ENCODE measurements at regions not wholly inside any gene's neighbourhood (a gene's known extent, or its start where the extent isn't known, plus 50 kb on each side); places are given as distances from the start of the nearest gene placed in this dataset.
A peak's percentile ranks its signal among the peaks of the same experiment; 100 is the strongest.
"Not testable (repeated sequence)": the region's sequence is repeated elsewhere in the genome, so short reads cannot be mapped to it uniquely, and the experiment has no call there.

DNA sequence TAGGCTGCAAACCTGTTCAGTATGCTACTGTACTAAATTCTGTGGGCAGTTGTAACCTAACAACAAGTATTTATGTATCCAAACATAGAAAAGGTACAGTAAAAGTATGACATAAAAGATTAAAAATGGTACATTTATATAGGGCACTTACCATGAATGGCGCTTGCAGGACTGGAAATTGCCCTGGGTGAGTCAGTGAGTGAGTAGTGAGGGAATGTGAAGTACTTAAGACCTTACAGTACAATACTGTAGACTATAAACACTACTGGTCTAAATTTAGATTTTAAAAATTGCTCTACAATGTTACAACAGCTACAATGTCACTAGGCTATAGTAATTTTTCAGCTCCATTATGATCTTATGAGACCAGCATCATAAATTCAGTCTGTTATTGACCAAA lies 146.0 kb upstream of the GNAI1 start:
- DNase-seq (ENCODE audit: low spot score) (no peak), ATAC-seq (ENCODE audit: low FRiP score) (no peak)
- TF ChIP-seq, protein P1, sequence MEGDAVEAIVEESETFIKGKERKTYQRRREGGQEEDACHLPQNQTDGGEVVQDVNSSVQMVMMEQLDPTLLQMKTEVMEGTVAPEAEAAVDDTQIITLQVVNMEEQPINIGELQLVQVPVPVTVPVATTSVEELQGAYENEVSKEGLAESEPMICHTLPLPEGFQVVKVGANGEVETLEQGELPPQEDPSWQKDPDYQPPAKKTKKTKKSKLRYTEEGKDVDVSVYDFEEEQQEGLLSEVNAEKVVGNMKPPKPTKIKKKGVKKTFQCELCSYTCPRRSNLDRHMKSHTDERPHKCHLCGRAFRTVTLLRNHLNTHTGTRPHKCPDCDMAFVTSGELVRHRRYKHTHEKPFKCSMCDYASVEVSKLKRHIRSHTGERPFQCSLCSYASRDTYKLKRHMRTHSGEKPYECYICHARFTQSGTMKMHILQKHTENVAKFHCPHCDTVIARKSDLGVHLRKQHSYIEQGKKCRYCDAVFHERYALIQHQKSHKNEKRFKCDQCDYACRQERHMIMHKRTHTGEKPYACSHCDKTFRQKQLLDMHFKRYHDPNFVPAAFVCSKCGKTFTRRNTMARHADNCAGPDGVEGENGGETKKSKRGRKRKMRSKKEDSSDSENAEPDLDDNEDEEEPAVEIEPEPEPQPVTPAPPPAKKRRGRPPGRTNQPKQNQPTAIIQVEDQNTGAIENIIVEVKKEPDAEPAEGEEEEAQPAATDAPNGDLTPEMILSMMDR (IDR thresholded peaks at IDR 0.05) = no peak

DNA sequence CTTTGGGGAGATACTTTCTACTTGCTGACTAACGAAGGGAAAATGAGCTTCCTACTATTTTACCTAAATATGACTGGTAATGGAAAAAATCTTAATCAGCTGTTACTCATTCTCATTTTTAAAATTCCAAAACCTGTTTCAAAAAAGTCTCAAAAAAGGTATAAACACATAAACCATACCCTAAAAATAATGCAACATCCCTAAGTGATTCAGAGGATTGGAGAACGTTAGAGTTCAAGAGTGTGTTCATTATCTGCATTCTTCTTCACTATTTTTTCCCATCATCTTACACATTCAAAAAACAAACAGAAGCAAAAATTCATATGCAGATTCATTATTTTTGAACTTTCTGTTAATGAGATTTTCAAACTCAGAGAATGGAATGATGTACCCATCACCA lies 150.4 kb upstream of the GNAI1 start:
- peak; percentile 75 for ATAC-seq (ENCODE audit: low FRiP score)
- DNase-seq (ENCODE audit: low spot score) = no peak
- TF ChIP-seq, protein P1 (IDR thresholded peaks at IDR 0.05) = no peak

DNA sequence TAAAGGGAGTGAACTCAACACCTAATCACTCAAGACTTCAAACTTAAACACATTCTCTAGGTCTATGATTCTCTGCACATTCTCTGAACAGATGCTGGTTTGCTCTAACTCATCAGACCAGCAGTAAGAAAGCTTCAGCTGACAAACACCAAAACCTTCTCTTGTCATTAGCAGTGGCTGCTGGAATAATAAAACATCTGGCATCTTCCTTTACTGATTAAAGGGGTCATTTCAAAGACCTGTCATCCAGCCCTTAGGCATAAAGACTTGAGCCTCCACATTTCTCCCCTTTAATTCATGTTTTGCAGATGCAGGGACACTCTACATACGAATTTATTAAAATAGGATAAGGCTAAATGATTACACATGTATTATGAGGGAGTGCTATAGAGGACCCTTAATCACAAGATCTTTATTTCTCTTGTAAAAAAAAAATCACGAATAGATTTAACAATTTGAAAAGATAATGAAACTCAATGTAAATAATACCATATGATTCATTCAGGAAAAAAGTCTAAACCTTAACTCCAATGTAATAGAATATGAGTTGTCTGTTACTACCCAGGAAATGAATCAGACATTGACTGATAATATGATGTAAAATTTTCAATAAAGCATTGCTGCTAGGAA lies 152.4 kb upstream of the GNAI1 start:
- TF ChIP-seq, protein P1 (IDR thresholded peaks at IDR 0.05) = no peak
- ATAC-seq (ENCODE audit: low FRiP score) = no peak

DNA sequence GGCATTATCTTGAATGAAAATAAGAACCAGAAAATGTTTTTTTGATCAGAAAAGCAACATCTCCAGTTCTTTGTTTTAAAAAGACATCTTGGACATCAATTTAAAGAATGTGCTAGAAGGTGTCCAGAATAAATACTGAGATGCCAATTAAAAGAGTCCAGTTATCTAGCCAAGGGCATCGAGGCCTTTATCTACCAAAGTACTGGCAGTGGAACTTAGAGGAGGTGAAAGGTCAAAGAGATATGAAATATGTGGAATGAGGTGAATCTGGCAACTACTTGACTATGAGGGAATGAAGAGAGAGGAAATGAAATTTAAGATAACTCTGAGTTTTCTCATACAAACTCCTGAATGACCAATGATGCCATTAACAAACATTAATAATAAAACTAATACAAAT lies 154.3 kb upstream of the GNAI1 start:
- TF ChIP-seq, protein P1 (IDR thresholded peaks at IDR 0.05) = no peak
- DNase-seq (ENCODE audit: low spot score) (no peak), ATAC-seq (ENCODE audit: low FRiP score) (no peak)

More for the DNA sequence above, 152.4 kb upstream of the GNAI1 start:
- DNase-seq (ENCODE audit: low spot score) = no peak

DNA sequence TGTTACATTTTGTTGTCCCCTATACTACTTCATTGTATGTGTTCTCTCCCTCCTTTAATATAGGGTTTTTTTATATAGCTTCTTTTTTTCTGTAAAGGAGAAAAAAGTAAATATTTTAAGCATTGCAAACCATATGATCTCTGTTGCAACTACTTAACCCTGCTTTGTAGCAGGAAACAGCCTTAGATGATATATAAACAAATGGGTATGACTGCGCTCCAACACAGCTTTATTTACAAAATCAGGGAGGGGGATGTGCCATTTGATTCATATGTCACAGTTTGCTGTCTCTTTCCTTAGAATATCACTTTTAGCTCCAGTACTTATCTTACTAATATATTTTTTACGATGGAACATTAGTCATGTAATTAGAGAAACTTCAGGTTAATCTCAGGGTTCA lies 155.2 kb upstream of the GNAI1 start:
- DNase-seq (ENCODE audit: low spot score) = no peak
- no peak for ATAC-seq (ENCODE audit: low FRiP score)

DNA sequence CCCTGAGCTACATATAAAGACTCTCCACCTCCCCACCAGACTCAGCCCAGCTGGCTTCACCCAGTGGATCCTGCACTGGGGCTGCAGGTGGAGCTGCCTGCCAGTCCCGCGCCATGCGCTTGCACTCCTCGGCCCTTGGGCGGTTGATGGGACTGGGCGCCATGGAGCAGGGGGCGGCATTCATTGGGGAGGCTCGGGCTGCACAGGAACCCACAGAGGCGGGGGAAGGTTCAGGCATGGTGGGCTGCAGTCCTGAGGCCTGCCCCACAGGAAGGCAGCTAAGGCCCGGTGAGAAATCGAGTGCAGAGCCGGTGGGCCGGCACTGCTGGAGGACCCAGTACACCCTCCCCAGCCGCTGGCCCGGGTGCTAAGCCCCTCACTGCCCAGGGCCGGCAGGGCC lies 157.2 kb upstream of the GNAI1 start:
- no peak for DNase-seq (ENCODE audit: low spot score)
- TF ChIP-seq, protein P1 (IDR thresholded peaks at IDR 0.05) = no peak

More for the DNA sequence above, 155.2 kb upstream of the GNAI1 start:
- TF ChIP-seq, protein P1 (IDR thresholded peaks at IDR 0.05) = no peak

DNA sequence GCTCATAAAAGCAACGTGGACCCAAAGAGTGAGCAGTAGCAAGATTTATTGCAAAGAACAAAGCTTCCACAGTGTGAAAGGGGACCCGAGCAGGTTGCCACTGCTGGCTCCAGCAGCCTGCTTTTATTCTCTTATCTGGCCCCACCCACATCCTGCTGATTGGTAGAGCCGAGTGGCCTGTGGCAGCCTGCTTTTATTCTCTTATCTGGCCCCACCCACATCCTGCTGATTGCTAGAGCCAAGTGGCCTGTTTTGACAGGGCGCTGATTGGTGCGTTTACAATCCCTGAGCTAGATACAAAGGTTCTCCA lies 158.0 kb upstream of the GNAI1 start:
- DNase-seq (ENCODE audit: low spot score); ATAC-seq (ENCODE audit: low FRiP score): not testable (repeated sequence)

More for the DNA sequence above, 157.2 kb upstream of the GNAI1 start:
- ATAC-seq (ENCODE audit: low FRiP score) = no peak

DNA sequence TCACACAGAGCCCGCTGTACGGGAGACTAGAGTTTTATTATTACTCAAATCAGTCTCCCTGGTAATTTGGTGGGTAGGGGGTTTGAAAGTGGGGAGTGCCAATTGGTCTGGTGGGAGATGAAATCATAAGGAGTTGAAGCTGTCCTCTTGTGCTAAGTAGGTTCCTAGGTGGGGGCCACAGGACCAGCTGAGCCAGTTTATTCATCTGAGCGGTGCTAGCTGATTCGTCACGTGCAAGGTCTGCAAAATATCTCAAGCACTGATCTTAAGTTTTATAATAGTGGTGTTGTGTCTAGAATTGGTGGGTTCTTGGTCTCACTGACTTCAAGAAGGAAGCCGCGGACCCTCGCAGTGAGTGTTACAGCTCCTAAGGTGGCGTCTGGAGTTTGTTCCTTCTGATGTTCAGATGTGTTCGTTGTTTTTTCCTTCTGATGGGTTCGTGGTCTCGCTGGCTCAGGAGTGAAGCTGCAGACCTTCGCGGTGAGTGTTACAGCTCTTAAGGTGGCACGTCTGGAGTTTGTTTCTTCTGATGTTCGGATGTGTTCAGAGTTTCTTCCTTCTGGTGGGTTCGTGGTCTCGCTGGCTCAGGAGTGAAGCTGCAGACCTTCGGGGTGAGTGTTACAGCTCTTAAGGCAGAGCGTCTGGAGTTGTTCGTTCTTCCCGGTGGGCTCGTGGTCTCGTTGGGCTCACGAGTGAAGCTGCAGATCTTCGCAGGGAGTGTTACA lies 158.5 kb upstream of the GNAI1 start:
- not testable (repeated sequence) for ATAC-seq (ENCODE audit: low FRiP score); DNase-seq (ENCODE audit: low spot score)

Measured in omental fat pad (tissue), 3 donors.